GM12878 (cell line): ENCODE measurements at regions not wholly inside any gene's neighbourhood (a gene's known extent, or its start where the extent isn't known, plus 50 kb on each side); places are given as distances from the start of the nearest gene placed in this dataset.

Source experiments
- ASH2L ChIP-seq: fragments of 300-600, 200-600 bp; sonication (generic); IDR thresholded peaks from 2 replicates; pipeline ENCODE4 v1.6.1; 2017; ENCODE audit warnings: low read depth, mild to moderate bottlenecking, borderline replicate concordance
- BMI1 ChIP-seq: fragments of 450-650 bp; IDR thresholded peaks from 2 replicates; pipeline ENCODE4 v1.6.1; 2016; ENCODE audit warnings: mild to moderate bottlenecking, moderate library complexity, borderline replicate concordance
- GABPA ChIP-seq: IDR thresholded peaks from 2 replicates; pipeline ENCODE4 v1.6.1; 2014; ENCODE audit warnings: antibody characterized with exemption, low read depth, mild to moderate bottlenecking, inconsistent platforms
- HDAC6 ChIP-seq: fragments of 200-600 bp; sonication (generic); IDR thresholded peaks from one replicate; pipeline ENCODE4 v1.8.0; 2017; ENCODE audit warnings: antibody characterized with exemption; ENCODE audit not compliant: unreplicated experiment
- JUND ChIP-seq: IDR thresholded peaks from 2 replicates; pipeline ENCODE4 v1.6.1; 2012; ENCODE audit warnings: low read depth, mild to moderate bottlenecking, low read length, improper control_type of control experiment, moderate library complexity
- TCF3 ChIP-seq: IDR thresholded peaks from 2 replicates; pipeline ENCODE4 v1.6.1; 2012; ENCODE audit warnings: low read depth, mild to moderate bottlenecking, low read length, borderline replicate concordance; ENCODE audit not compliant: insufficient read depth
- ZNF274 ChIP-seq: IDR thresholded peaks from one replicate; pipeline ENCODE4 v1.8.0; 2011; ENCODE audit not compliant: insufficient read length, insufficient read depth
- ZNF687 ChIP-seq: fragments of 450-650 bp; IDR thresholded peaks from 2 replicates; pipeline ENCODE4 v1.6.1; 2017; ENCODE audit warnings: mild to moderate bottlenecking, moderate library complexity
- TF ChIP-seq, protein P1 (sequence below): fragments of 450-650 bp; formaldehyde crosslinking; IDR thresholded peaks from 2 replicates; pipeline ENCODE4 v1.5.0; 2022; ENCODE audit warnings: mild to moderate bottlenecking, missing genetic modification characterization
- TF ChIP-seq, protein P2 (sequence below): fragments of 450-650 bp; IDR thresholded peaks from 2 replicates; pipeline ENCODE4 v1.6.1; 2016; ENCODE audit warnings: mild to moderate bottlenecking, moderate library complexity, borderline replicate concordance

DNA sequence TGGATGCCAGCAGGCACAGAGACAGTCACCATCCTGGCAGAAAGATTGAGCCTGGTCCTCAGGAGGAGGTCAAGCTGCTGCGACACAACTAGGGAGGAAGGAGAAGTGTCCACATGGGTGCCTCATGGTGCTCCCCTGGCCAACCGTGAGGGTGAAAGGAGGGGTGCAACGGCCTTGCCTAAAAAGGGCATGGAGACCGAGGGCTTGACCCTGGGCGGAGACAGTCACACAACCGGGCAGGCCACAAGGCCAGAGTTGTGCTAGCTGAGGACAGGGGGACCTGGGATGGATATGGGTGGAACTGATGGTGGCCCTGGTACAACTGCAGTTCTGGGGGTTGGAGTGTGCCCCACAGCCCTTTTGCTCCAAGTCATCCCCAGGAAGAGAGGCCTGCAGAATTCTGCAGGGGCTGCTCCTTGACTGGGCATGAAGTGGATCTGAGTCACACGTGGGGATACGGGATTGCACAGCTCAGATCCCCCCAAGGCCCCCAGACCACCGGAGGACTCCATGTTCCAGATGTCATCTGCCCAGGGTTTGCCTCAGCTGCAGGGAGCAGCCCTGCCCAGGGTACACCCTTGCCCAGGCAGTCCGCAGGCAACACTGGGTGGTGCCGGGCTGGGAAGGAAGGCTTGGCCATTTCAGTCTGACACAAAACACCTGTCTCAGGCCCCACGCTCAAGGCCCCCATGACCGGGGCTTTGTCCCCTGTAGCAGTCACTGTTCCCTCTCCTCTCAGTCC is 602.3 kb upstream of the MGMT start (continued):
- TF ChIP-seq, protein P1, sequence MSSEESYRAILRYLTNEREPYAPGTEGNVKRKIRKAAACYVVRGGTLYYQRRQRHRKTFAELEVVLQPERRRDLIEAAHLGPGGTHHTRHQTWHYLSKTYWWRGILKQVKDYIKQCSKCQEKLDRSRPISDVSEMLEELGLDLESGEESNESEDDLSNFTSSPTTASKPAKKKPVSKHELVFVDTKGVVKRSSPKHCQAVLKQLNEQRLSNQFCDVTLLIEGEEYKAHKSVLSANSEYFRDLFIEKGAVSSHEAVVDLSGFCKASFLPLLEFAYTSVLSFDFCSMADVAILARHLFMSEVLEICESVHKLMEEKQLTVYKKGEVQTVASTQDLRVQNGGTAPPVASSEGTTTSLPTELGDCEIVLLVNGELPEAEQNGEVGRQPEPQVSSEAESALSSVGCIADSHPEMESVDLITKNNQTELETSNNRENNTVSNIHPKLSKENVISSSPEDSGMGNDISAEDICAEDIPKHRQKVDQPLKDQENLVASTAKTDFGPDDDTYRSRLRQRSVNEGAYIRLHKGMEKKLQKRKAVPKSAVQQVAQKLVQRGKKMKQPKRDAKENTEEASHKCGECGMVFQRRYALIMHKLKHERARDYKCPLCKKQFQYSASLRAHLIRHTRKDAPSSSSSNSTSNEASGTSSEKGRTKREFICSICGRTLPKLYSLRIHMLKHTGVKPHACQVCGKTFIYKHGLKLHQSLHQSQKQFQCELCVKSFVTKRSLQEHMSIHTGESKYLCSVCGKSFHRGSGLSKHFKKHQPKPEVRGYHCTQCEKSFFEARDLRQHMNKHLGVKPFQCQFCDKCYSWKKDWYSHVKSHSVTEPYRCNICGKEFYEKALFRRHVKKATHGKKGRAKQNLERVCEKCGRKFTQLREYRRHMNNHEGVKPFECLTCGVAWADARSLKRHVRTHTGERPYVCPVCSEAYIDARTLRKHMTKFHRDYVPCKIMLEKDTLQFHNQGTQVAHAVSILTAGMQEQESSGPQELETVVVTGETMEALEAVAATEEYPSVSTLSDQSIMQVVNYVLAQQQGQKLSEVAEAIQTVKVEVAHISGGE: no peak
- TF ChIP-seq ZNF274: no peak
- no peak for TF ChIP-seq HDAC6
- no peak for TF ChIP-seq TCF3
- TF ChIP-seq ZNF687: no peak
- no peak for TF ChIP-seq GABPA
- no peak for TF ChIP-seq JUND
- TF ChIP-seq ASH2L: no peak
- no peak for TF ChIP-seq BMI1
- TF ChIP-seq, protein P2, sequence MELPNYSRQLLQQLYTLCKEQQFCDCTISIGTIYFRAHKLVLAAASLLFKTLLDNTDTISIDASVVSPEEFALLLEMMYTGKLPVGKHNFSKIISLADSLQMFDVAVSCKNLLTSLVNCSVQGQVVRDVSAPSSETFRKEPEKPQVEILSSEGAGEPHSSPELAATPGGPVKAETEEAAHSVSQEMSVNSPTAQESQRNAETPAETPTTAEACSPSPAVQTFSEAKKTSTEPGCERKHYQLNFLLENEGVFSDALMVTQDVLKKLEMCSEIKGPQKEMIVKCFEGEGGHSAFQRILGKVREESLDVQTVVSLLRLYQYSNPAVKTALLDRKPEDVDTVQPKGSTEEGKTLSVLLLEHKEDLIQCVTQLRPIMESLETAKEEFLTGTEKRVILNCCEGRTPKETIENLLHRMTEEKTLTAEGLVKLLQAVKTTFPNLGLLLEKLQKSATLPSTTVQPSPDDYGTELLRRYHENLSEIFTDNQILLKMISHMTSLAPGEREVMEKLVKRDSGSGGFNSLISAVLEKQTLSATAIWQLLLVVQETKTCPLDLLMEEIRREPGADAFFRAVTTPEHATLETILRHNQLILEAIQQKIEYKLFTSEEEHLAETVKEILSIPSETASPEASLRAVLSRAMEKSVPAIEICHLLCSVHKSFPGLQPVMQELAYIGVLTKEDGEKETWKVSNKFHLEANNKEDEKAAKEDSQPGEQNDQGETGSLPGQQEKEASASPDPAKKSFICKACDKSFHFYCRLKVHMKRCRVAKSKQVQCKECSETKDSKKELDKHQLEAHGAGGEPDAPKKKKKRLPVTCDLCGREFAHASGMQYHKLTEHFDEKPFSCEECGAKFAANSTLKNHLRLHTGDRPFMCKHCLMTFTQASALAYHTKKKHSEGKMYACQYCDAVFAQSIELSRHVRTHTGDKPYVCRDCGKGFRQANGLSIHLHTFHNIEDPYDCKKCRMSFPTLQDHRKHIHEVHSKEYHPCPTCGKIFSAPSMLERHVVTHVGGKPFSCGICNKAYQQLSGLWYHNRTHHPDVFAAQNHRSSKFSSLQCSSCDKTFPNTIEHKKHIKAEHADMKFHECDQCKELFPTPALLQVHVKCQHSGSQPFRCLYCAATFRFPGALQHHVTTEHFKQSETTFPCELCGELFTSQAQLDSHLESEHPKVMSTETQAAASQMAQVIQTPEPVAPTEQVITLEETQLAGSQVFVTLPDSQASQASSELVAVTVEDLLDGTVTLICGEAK: no peak
